SK-N-SH (cell line): ENCODE measurements at regions not wholly inside any gene's neighbourhood (a gene's known extent, or its start where the extent isn't known, plus 50 kb on each side); places are given as distances from the start of the nearest gene placed in this dataset.

Experiments used
- CTCF ChIA-PET: fragments of 300-600, 350-600 bp; formaldehyde crosslinking; extraction: SDS; loops from one replicate; lab custom pipeline; 2021; lab: Yijun Ruan, JAX
- POLR2A ChIA-PET: fragments of 350-600 bp; sonication (Branson Sonifier 250); formaldehyde crosslinking; extraction: SDS; loops from one replicate; lab custom pipeline; 2020; ENCODE audit warnings: antibody characterized with exemption, inconsistent platforms; lab: Yijun Ruan, JAX
- DNase-seq: peaks from one replicate; pipeline ENCODE4 v3.0.0; 2012
- H2AFZ ChIP-seq: fragments of 200-600 bp; sonication (generic); 2 replicates; pipeline ENCODE4 v1.8.1; 2016; ENCODE audit warnings: antibody characterized with exemption, mild to moderate bottlenecking, low read depth
- H3F3A ChIP-seq: fragments of 200-600 bp; sonication (generic); replicated peaks from 2 replicates; pipeline ENCODE3; 2016; ENCODE audit warnings: antibody characterized with exemption, mild to moderate bottlenecking; ENCODE audit not compliant: insufficient read depth
- H3K27ac ChIP-seq, 2 experiments: fragments of 200-500 bp in 1 of 2; fragments of 200-600 bp in 1 of 2; sonication (Bioruptor generic) in 1 of 2; sonication (generic), shearing (Covaris generic) in 1 of 2; 2 replicates each; pipeline versions ENCODE4 v1.5.1 to v1.6.1; 2014 to 2016; ENCODE audit warnings: low read depth in 2 of 2, inconsistent platforms in 1 of 2, low read length in 1 of 2, mild to moderate bottlenecking in 1 of 2, mixed read lengths in 1 of 2
- H3K27me3 ChIP-seq: fragments of 200-600 bp; sonication (generic), shearing (Covaris generic); 2 replicates; pipeline ENCODE4 v1.6.1; 2016; ENCODE audit warnings: mixed run types; ENCODE audit not compliant: insufficient read depth
- H3K36me3 ChIP-seq, 2 experiments: fragments of 200-500 bp in 1 of 2; fragments of 200-600 bp in 1 of 2; sonication (Bioruptor generic) in 1 of 2; sonication (generic) in 1 of 2; replicated peaks in 1 of 2; 2 replicates each; pipeline versions ENCODE3 to v1.5.1; 2014 to 2016; ENCODE audit warnings: low read length in 1 of 2, mild to moderate bottlenecking in 1 of 2; ENCODE audit not compliant: insufficient read depth in 2 of 2, control insufficient read depth in 1 of 2
- H3K4me1 ChIP-seq, 2 experiments: fragments of 200-500 bp in 1 of 2; fragments of 200-600 bp in 1 of 2; sonication (Bioruptor generic) in 1 of 2; sonication (generic), shearing (Covaris generic) in 1 of 2; 2 replicates each; pipeline versions ENCODE4 v1.5.1 to v1.6.1; 2014 to 2016; ENCODE audit warnings: low read depth in 1 of 2, low read length in 1 of 2, mixed run types in 1 of 2; ENCODE audit not compliant: insufficient read depth in 2 of 2, control insufficient read depth in 1 of 2
- H3K4me2 ChIP-seq: fragments of 200-600 bp; sonication (generic), shearing (Covaris generic); 2 replicates; pipeline ENCODE4 v1.6.1; 2017; ENCODE audit warnings: mixed run types
- H3K4me3 ChIP-seq, 2 experiments: fragments of 200-500 bp in 1 of 2; fragments of 200-600 bp in 1 of 2; sonication (Bioruptor generic) in 1 of 2; sonication (generic), shearing (Covaris generic) in 1 of 2; 2 replicates each; pipeline versions ENCODE4 v1.5.1 to v1.8.1; 2014 to 2016; ENCODE audit warnings: low read depth in 2 of 2, inconsistent platforms in 1 of 2, low read length in 1 of 2, mild to moderate bottlenecking in 1 of 2, mixed read lengths in 1 of 2, moderate library complexity in 1 of 2
- H3K79me2 ChIP-seq: fragments of 200-600 bp; sonication (generic); 2 replicates; pipeline ENCODE4 v1.8.1; 2017; ENCODE audit warnings: mild to moderate bottlenecking; ENCODE audit not compliant: insufficient read depth
- H3K9ac ChIP-seq: fragments of 200-600 bp; sonication (generic); 2 replicates; pipeline ENCODE4 v1.6.1; 2017; ENCODE audit warnings: mixed run types
- H3K9me2 ChIP-seq: fragments of 200-600 bp; sonication (generic); 2 replicates; pipeline ENCODE4 v1.6.1; 2017; ENCODE audit warnings: mixed run types
- H3K9me3 ChIP-seq: fragments of 200-600 bp; sonication (generic); 2 replicates; pipeline ENCODE4 v1.6.1; 2017; ENCODE audit warnings: mixed run types, mild to moderate bottlenecking, moderate library complexity
- H4K20me1 ChIP-seq: fragments of 200-600 bp; sonication (generic); 2 replicates; pipeline ENCODE4 v1.6.1; 2017; ENCODE audit warnings: mild to moderate bottlenecking, mixed run types; ENCODE audit not compliant: insufficient read depth
- CHD2 ChIP-seq: fragments of 150-350 bp; IDR thresholded peaks from 2 replicates; pipeline ENCODE4 v1.6.1; 2018; ENCODE audit warnings: low read length; ENCODE audit not compliant: partially characterized antibody
- FOSL2 ChIP-seq: IDR thresholded peaks from 2 replicates; pipeline ENCODE4 v1.4.0; 2012; ENCODE audit warnings: low read depth, mild to moderate bottlenecking, moderate library complexity, borderline replicate concordance
- GABPA ChIP-seq: IDR thresholded peaks from 2 replicates; pipeline ENCODE4 v1.4.0; 2012; ENCODE audit warnings: low read depth, mild to moderate bottlenecking
- GATA2 ChIP-seq: sonication (generic); formaldehyde crosslinking; IDR thresholded peaks from 2 replicates; pipeline ENCODE4 v1.5.0; 2020; ENCODE audit warnings: mild to moderate bottlenecking, missing genetic modification reagents
- MXI1 ChIP-seq: IDR thresholded peaks from 2 replicates; pipeline ENCODE4 v1.6.1; 2012; ENCODE audit warnings: mild to moderate bottlenecking, low read depth, low read length, improper control_type of control experiment
- NFIC ChIP-seq: IDR thresholded peaks from 2 replicates; pipeline ENCODE4 v1.4.0; 2012; ENCODE audit warnings: borderline replicate concordance
- POLR2AphosphoS5 ChIP-seq: IDR thresholded peaks from 2 replicates; pipeline ENCODE4 v1.6.1; 2012; ENCODE audit warnings: low read depth, low read length
- RAD21 ChIP-seq: IDR thresholded peaks from 2 replicates; pipeline ENCODE4 v1.6.1; 2012; ENCODE audit warnings: mild to moderate bottlenecking, low read length
- RFX5 ChIP-seq: IDR thresholded peaks from 2 replicates; pipeline ENCODE4 v1.6.1; 2012; ENCODE audit warnings: mild to moderate bottlenecking, improper control_type of control experiment, low read length
- TCF12 ChIP-seq: IDR thresholded peaks from 2 replicates; pipeline ENCODE4 v1.4.0; 2012
- WGBS: methylation state at CpG from one replicate; pipeline ENCODE4 v1.1.6; 2017; ENCODE audit warnings: low lambda C conversion rate; 5-methylcytosine and 5-hydroxymethylcytosine counted together
- TF ChIP-seq, protein P1 (sequence below): fragments of 150-350 bp; IDR thresholded peaks from 2 replicates; pipeline ENCODE4 v1.6.1; 2017; ENCODE audit warnings: antibody characterized with exemption, low read length, low read depth, borderline replicate concordance
- TF ChIP-seq, protein P2 (sequence below): IDR thresholded peaks from 2 replicates; pipeline ENCODE4; 2012
- TF ChIP-seq, protein P3 (sequence below): IDR thresholded peaks from 2 replicates; pipeline ENCODE4 v1.4.0; 2012; ENCODE audit warnings: low read depth, borderline replicate concordance
- TF ChIP-seq, protein P4 (sequence below): IDR thresholded peaks from 2 replicates; pipeline ENCODE4 v1.4.0; 2012; ENCODE audit warnings: low read depth, borderline replicate concordance
- TF ChIP-seq, protein P5 (sequence below): IDR thresholded peaks from 2 replicates; pipeline ENCODE4 v1.4.0; 2012; ENCODE audit warnings: low read depth
- TF ChIP-seq, protein P6 (sequence below): IDR thresholded peaks from 2 replicates; pipeline ENCODE4 v1.6.1; 2012; ENCODE audit warnings: mild to moderate bottlenecking, low read depth, low read length, moderate library complexity

DNA sequence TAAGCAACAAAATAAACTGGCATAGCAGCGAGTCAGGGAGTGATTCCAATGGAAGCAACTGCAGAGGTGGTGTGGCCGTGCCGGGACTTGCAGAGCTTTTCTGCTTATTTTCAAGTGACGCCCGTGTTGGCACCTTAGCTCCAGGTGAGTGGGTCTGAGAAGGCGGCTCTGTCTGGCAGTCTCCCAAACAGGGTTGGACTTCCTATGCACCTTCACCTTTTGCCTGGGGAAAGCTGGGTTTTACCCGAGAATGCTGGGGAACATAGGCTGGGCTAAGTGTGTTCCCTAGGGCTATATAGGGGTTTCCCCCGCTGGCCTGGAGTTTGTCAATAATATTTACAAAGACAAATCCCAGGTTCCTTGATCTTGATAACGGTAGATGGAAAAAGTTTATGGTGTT lies 179.9 kb upstream of the TBL1XR1 start (continued):
- TF ChIP-seq, protein P1, sequence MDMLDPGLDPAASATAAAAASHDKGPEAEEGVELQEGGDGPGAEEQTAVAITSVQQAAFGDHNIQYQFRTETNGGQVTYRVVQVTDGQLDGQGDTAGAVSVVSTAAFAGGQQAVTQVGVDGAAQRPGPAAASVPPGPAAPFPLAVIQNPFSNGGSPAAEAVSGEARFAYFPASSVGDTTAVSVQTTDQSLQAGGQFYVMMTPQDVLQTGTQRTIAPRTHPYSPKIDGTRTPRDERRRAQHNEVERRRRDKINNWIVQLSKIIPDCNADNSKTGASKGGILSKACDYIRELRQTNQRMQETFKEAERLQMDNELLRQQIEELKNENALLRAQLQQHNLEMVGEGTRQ, result no peak
- TF ChIP-seq CHD2 (no peak), MXI1 (no peak), POLR2AphosphoS5 (no peak), RFX5 (no peak), GABPA (no peak)
- TF ChIP-seq, all 33 proteins: peak for 0

DNA sequence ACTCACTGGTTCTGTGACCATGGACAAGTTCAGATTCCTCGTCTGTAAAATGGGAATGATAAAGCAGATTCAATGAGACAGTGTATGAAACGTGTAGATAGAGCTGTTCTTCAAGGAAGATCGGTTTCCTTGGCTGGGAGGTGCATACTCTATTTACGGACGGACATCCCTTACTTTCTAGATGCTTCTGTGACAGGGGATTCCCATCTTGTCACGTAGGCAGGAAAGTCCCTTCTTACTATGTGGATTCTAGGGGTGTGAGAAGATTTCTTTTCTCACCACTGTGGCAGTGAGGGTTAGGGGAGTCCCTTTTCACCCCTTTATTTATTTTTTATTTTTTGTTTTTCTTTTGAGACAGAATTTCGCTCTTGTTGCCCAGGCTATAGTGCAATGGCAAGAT lies 180.9 kb upstream of the TBL1XR1 start:
- no peak for TF ChIP-seq RFX5
- TF ChIP-seq, protein P2, sequence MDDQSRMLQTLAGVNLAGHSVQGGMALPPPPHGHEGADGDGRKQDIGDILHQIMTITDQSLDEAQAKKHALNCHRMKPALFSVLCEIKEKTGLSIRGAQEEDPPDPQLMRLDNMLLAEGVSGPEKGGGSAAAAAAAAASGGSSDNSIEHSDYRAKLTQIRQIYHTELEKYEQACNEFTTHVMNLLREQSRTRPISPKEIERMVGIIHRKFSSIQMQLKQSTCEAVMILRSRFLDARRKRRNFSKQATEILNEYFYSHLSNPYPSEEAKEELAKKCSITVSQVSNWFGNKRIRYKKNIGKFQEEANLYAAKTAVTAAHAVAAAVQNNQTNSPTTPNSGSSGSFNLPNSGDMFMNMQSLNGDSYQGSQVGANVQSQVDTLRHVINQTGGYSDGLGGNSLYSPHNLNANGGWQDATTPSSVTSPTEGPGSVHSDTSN, result no peak
- H3F3A ChIP-seq, result peaks cover 3% of the 10 kb centered on the region
- no peaks in the 10 kb centered on the region for H3K79me2 ChIP-seq
- POLR2A ChIA-PET, result no interaction called here
- H3K9ac ChIP-seq, result no peak overlapping the region
- H4K20me1 ChIP-seq, result no peaks in the 10 kb centered on the region
- peaks cover 7% of the 10 kb centered on the region; the same call in 1 of the 2 replicates for H3K9me3 ChIP-seq
- WGBS, result 96% methylated on average over 7 of the region's 7 CpGs
- H3K36me3 ChIP-seq, result no peaks in the 10 kb centered on the region
- H2AFZ ChIP-seq, result no peak overlapping the region
- H3K4me3 ChIP-seq, result no peak overlapping the region
- H3K27me3 ChIP-seq, result no peaks in the 10 kb centered on the region
- no peaks in the 10 kb centered on the region for H3K9me2 ChIP-seq
- H3K4me1 ChIP-seq, result no peaks in the 10 kb centered on the region
- CTCF ChIA-PET, result no interaction called here
- DNase-seq, result no peak
- no peak overlapping the region for H3K27ac ChIP-seq
- H3K4me2 ChIP-seq, result no peak overlapping the region

DNA sequence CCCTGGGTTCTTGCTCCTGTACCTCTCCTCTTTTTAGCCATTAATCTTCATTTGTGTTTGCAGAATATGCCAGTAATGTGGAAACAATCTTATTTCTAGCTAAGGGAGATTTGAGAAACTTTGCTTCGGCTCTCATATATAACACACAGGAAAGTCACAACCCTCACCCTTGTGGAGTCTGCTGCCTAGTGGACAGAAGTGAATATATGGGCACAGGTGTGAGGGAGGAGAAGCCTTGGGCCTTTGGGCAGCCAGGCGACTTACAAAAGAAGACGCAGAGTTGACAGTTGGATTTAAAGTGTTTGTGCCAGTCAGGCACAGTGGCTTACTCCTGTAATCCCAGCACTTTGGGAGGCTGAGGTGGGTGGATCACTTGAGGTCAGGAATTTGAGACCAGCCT lies 181.8 kb upstream of the TBL1XR1 start:
- Histone ChIP-seq H3K36me3 (no peaks in the 10 kb centered on the region), H3K4me2 (no peak overlapping the region), H3K9ac (no peak overlapping the region), H3K27ac (no peak overlapping the region), H3K79me2 (no peaks in the 10 kb centered on the region), H3K9me2 (no peaks in the 10 kb centered on the region), H3K9me3 (peaks cover 7% of the 10 kb centered on the region; the same call in 1 of the 2 replicates), H4K20me1 (no peaks in the 10 kb centered on the region), H3K4me3 (no peak overlapping the region), H2AFZ (no peak overlapping the region), H3K27me3 (no peaks in the 10 kb centered on the region), H3K4me1 (no peaks in the 10 kb centered on the region), H3F3A (peaks cover 3% of the 10 kb centered on the region)
- CTCF ChIA-PET, result interaction anchor here (0.6 to 1.5 kb wide), 2 partner anchors 17 to 949 kb away, joined by 3 read pairs; no protein-coding TSS in a partner anchor
- no peak for DNase-seq
- WGBS, result 94% methylated on average over 3 of the region's 3 CpGs
- POLR2A ChIA-PET, result no interaction called here
- no peak for TF ChIP-seq FOSL2
- TF ChIP-seq, protein P3, sequence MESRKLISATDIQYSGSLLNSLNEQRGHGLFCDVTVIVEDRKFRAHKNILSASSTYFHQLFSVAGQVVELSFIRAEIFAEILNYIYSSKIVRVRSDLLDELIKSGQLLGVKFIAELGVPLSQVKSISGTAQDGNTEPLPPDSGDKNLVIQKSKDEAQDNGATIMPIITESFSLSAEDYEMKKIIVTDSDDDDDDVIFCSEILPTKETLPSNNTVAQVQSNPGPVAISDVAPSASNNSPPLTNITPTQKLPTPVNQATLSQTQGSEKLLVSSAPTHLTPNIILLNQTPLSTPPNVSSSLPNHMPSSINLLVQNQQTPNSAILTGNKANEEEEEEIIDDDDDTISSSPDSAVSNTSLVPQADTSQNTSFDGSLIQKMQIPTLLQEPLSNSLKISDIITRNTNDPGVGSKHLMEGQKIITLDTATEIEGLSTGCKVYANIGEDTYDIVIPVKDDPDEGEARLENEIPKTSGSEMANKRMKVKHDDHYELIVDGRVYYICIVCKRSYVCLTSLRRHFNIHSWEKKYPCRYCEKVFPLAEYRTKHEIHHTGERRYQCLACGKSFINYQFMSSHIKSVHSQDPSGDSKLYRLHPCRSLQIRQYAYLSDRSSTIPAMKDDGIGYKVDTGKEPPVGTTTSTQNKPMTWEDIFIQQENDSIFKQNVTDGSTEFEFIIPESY, result no peak
- TF ChIP-seq, protein P4, sequence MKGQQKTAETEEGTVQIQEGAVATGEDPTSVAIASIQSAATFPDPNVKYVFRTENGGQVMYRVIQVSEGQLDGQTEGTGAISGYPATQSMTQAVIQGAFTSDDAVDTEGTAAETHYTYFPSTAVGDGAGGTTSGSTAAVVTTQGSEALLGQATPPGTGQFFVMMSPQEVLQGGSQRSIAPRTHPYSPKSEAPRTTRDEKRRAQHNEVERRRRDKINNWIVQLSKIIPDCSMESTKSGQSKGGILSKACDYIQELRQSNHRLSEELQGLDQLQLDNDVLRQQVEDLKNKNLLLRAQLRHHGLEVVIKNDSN, result no peak
- TF ChIP-seq RAD21, result no peak
- TF ChIP-seq, protein P5, sequence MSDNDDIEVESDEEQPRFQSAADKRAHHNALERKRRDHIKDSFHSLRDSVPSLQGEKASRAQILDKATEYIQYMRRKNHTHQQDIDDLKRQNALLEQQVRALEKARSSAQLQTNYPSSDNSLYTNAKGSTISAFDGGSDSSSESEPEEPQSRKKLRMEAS, result no peak
- no peak for TF ChIP-seq GABPA
- TF ChIP-seq, protein P6, sequence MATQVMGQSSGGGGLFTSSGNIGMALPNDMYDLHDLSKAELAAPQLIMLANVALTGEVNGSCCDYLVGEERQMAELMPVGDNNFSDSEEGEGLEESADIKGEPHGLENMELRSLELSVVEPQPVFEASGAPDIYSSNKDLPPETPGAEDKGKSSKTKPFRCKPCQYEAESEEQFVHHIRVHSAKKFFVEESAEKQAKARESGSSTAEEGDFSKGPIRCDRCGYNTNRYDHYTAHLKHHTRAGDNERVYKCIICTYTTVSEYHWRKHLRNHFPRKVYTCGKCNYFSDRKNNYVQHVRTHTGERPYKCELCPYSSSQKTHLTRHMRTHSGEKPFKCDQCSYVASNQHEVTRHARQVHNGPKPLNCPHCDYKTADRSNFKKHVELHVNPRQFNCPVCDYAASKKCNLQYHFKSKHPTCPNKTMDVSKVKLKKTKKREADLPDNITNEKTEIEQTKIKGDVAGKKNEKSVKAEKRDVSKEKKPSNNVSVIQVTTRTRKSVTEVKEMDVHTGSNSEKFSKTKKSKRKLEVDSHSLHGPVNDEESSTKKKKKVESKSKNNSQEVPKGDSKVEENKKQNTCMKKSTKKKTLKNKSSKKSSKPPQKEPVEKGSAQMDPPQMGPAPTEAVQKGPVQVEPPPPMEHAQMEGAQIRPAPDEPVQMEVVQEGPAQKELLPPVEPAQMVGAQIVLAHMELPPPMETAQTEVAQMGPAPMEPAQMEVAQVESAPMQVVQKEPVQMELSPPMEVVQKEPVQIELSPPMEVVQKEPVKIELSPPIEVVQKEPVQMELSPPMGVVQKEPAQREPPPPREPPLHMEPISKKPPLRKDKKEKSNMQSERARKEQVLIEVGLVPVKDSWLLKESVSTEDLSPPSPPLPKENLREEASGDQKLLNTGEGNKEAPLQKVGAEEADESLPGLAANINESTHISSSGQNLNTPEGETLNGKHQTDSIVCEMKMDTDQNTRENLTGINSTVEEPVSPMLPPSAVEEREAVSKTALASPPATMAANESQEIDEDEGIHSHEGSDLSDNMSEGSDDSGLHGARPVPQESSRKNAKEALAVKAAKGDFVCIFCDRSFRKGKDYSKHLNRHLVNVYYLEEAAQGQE, result no peak
- TF ChIP-seq TCF12, result no peak
- TF ChIP-seq GATA2 (CRISPR knock-in tag), result no peak
- no peak for TF ChIP-seq NFIC
